ENCODE measurements at regions not wholly inside any gene's neighbourhood (a gene's known extent, or its start where the extent isn't known, plus 50 kb on each side); places are given as distances from the start of the nearest gene placed in this dataset.

DNA sequence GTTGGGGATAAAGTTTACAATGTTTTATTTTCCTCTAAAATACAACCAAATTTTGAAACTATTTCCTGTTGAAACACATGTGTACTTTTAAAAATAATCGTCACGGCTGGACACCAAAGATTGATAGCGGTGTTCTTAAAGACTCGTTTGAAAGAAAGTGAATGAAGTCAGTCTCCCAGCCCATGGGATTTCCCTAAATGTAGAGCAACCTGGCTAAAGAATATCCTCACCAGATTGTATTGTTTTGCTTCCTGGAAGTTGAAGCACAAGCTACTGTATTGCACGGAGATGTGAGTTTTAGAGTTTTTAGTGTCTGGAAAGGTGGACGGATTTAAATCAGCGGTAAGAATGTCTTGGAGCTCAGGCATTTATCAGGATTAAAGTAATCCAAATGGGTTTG lies 189.5 kb downstream of the THBS2 start:
- H3K27me3 ChIP-seq (ENCODE audit: control insufficient read depth, insufficient read depth, low read length, poor library complexity, severe bottlenecking): no peaks in the 10 kb centered on the region
- no peaks in the 10 kb centered on the region for H3K36me3 Mint-ChIP-seq (ENCODE audit: low read depth)

DNA sequence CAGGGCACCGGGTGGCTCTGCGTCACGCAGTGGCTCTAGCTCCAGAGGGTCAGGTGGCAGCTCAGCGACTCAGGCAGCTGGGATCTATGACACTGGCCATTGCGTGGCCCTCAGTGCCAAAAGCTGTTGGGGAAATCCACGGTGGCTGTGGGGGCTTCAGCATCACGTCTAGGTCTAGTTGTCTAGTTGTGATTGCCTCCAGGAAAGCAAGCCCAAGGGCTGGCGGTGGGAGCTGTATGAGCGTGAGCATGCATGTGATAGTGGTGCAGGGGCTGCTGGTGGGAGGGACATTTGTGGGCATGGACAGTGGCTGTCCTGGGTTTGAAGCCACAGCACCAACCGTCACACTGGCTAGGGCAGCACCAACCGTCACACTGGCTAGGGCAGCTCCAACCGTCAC lies 191.4 kb downstream of the THBS2 start:
- H3K27ac ChIP-seq (ENCODE audit: low read depth, low read length): no peak overlapping the region
- H3K9me3 ChIP-seq (ENCODE audit: control insufficient read depth, low read length): no peaks in the 10 kb centered on the region
- 88 to 94% methylated on average over 5 to 12 of the region's 12 CpGs for WGBS, 2 experiments (ENCODE audit: insufficient coverage in 1 of 2, insufficient read length in 1 of 2)
- no peaks in the 10 kb centered on the region for H3K27me3 Mint-ChIP-seq (ENCODE audit: insufficient read depth)
- DNase-seq: no peak
- no peak overlapping the region for H3K9ac ChIP-seq (ENCODE audit: extremely low read depth, low read length, poor library complexity, severe bottlenecking)
- no peaks in the 10 kb centered on the region for H3K36me3 ChIP-seq (ENCODE audit: control insufficient read depth, insufficient read depth, low read length)
- H3K9me3 Mint-ChIP-seq: peaks cover 14% of the 10 kb centered on the region
- no peaks in the 10 kb centered on the region for H3K27me3 ChIP-seq (ENCODE audit: control insufficient read depth, insufficient read depth, low read length, poor library complexity, severe bottlenecking)
- H3K4me3 Mint-ChIP-seq: no peak overlapping the region
- H3K4me1 Mint-ChIP-seq: no peaks in the 10 kb centered on the region
- no peak overlapping the region for H3K4me3 ChIP-seq (ENCODE audit: low read length)
- no peaks in the 10 kb centered on the region for H3K4me1 ChIP-seq (ENCODE audit: control insufficient read depth, insufficient read depth, low read length)
- H3K36me3 Mint-ChIP-seq (ENCODE audit: low read depth): no peaks in the 10 kb centered on the region
- no peak overlapping the region for H3K27ac Mint-ChIP-seq
- TF ChIP-seq, protein P1, sequence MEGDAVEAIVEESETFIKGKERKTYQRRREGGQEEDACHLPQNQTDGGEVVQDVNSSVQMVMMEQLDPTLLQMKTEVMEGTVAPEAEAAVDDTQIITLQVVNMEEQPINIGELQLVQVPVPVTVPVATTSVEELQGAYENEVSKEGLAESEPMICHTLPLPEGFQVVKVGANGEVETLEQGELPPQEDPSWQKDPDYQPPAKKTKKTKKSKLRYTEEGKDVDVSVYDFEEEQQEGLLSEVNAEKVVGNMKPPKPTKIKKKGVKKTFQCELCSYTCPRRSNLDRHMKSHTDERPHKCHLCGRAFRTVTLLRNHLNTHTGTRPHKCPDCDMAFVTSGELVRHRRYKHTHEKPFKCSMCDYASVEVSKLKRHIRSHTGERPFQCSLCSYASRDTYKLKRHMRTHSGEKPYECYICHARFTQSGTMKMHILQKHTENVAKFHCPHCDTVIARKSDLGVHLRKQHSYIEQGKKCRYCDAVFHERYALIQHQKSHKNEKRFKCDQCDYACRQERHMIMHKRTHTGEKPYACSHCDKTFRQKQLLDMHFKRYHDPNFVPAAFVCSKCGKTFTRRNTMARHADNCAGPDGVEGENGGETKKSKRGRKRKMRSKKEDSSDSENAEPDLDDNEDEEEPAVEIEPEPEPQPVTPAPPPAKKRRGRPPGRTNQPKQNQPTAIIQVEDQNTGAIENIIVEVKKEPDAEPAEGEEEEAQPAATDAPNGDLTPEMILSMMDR (conservative IDR thresholded peaks at IDR 0.05): no peak

More for the DNA sequence above, 189.5 kb downstream of the THBS2 start:
- no peak overlapping the region for H3K4me3 Mint-ChIP-seq
- Histone ChIP-seq H3K27ac (ENCODE audit: low read depth, low read length) (no peak overlapping the region), H3K4me1 (ENCODE audit: control insufficient read depth, insufficient read depth, low read length) (no peaks in the 10 kb centered on the region), H3K9me3 (ENCODE audit: control insufficient read depth, low read length) (no peaks in the 10 kb centered on the region), H3K9ac (ENCODE audit: extremely low read depth, low read length, poor library complexity, severe bottlenecking) (no peak overlapping the region), H3K4me3 (ENCODE audit: low read length) (no peak overlapping the region), H3K36me3 (ENCODE audit: control insufficient read depth, insufficient read depth, low read length) (no peaks in the 10 kb centered on the region)
- peaks cover 10% of the 10 kb centered on the region for H3K9me3 Mint-ChIP-seq
- TF ChIP-seq, protein P1 (conservative IDR thresholded peaks at IDR 0.05): no peak
- H3K27ac Mint-ChIP-seq: no peak overlapping the region
- no peaks in the 10 kb centered on the region for H3K4me1 Mint-ChIP-seq
- H3K27me3 Mint-ChIP-seq (ENCODE audit: insufficient read depth): no peaks in the 10 kb centered on the region
- WGBS, 2 experiments (ENCODE audit: insufficient coverage in 1 of 2, insufficient read length in 1 of 2): 92 to 97% methylated on average over 3 to 7 of the region's 7 CpGs
- no peak for DNase-seq

DNA sequence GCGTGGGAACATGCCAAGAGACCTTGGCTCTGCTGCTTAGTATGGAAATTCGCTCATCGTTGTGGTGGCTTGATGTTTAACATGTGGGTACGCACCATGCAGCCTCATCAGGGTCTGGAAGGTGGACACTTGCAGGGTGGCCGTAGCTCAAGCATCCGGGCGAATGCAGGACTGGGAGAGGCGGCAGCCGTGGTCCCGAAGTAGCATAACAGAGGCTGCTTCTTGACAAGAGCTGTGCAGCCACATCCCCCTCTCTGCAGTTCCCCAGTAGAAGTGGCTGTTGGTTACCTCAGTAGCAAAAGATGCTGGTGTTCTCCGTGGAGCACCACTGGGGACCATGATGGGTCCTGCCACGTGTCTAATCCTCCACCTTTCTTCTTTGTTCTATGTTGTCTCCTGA lies 195.0 kb downstream of the THBS2 start:
- no peak overlapping the region for H3K4me3 Mint-ChIP-seq
- H3K27me3 ChIP-seq (ENCODE audit: control insufficient read depth, insufficient read depth, low read length, poor library complexity, severe bottlenecking): no peaks in the 10 kb centered on the region
- H3K36me3 Mint-ChIP-seq (ENCODE audit: low read depth): no peaks in the 10 kb centered on the region
- H3K9me3 Mint-ChIP-seq: peaks cover 23% of the 10 kb centered on the region
- TF ChIP-seq, protein P1 (conservative IDR thresholded peaks at IDR 0.05): no peak
- DNase-seq: no peak
- no peaks in the 10 kb centered on the region for H3K9me3 ChIP-seq (ENCODE audit: control insufficient read depth, low read length)
- H3K9ac ChIP-seq (ENCODE audit: extremely low read depth, low read length, poor library complexity, severe bottlenecking): no peak overlapping the region
- no peaks in the 10 kb centered on the region for H3K27me3 Mint-ChIP-seq (ENCODE audit: insufficient read depth)
- H3K4me3 ChIP-seq (ENCODE audit: low read length): no peak overlapping the region
- H3K4me1 ChIP-seq (ENCODE audit: control insufficient read depth, insufficient read depth, low read length): no peaks in the 10 kb centered on the region
- no peaks in the 10 kb centered on the region for H3K36me3 ChIP-seq (ENCODE audit: control insufficient read depth, insufficient read depth, low read length)
- no peaks in the 10 kb centered on the region for H3K4me1 Mint-ChIP-seq
- 87 to 88% methylated on average over 9 to 12 of the region's 12 CpGs for WGBS, 2 experiments (ENCODE audit: insufficient coverage in 1 of 2, insufficient read length in 1 of 2)
- H3K27ac Mint-ChIP-seq: no peak overlapping the region
- H3K27ac ChIP-seq (ENCODE audit: low read depth, low read length): no peak overlapping the region

Measured in endodermal cell (in vitro differentiated cells).